ENCODE measurements at regions not wholly inside any gene's neighbourhood (a gene's known extent, or its start where the extent isn't known, plus 50 kb on each side); places are given as distances from the start of the nearest gene placed in this dataset.

DNA sequence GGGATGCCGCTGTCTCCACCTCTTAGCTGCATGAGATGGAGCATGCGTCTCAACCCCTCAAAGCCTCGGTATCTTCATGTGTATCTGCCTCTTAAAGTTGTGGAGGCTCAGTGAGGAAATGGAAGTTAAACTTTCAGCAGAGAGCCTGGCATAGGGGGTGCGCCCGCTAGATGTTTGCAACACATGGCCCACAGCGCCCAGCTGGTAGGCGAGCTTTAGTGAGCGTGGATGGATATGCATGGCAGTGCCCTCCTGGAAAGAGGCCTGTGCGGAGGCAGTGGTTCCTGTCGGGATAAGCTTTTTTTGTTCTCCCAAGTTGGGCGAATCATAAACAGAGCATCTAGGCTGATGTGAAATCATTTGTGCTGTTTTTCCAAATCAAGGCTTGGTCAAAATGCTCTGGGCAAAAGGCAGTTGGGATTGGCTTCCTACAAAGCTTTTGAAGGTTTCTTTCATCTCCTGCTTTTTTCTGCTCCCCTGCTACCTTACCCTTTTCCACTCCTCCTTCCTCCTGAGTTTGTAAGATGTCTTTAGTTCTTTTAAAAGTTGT, 272.4 kb upstream of the TPM1 start:
- no peaks in the 10 kb centered on the region for H3K9me3 ChIP-seq (ENCODE audit: control insufficient read depth, insufficient read depth, low read length)
- no peak for DNase-seq (ENCODE audit: low read depth, low spot score)
- POLR2A ChIA-PET = no interaction called here
- TF ChIP-seq, protein P1, sequence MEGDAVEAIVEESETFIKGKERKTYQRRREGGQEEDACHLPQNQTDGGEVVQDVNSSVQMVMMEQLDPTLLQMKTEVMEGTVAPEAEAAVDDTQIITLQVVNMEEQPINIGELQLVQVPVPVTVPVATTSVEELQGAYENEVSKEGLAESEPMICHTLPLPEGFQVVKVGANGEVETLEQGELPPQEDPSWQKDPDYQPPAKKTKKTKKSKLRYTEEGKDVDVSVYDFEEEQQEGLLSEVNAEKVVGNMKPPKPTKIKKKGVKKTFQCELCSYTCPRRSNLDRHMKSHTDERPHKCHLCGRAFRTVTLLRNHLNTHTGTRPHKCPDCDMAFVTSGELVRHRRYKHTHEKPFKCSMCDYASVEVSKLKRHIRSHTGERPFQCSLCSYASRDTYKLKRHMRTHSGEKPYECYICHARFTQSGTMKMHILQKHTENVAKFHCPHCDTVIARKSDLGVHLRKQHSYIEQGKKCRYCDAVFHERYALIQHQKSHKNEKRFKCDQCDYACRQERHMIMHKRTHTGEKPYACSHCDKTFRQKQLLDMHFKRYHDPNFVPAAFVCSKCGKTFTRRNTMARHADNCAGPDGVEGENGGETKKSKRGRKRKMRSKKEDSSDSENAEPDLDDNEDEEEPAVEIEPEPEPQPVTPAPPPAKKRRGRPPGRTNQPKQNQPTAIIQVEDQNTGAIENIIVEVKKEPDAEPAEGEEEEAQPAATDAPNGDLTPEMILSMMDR (IDR thresholded peaks at IDR 0.05; ENCODE audit: low read depth, low read length) = no peak
- CTCF ChIA-PET = no interaction called here
- no peak overlapping the region for H3K4me3 ChIP-seq (ENCODE audit: low read depth, low read length)
- H3K27me3 ChIP-seq (ENCODE audit: control insufficient read depth, insufficient read depth, low read length) = no peaks in the 10 kb centered on the region
- no peak overlapping the region for H3K27ac ChIP-seq (ENCODE audit: low read depth, low read length)

DNA sequence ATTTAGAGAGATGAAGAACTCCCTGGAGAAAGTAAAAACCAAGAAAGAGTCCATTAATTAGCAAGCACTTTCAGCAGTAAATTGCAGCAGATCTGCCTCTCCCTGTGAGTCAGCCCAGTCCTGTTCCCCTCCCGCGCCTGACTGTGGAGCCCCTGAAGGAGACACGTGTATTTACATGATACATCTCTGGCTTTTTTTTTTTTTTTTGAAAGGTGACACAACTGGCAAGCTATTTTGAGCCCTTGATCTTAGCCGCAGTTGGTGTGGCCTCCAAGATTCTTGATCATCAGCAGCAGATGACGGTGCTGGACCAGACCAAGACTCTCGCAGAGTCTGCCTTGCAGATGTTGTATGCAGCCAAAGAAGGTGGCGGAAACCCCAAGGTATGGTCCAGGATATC, 271.8 kb upstream of the TPM1 start:
- CTCF ChIA-PET = no interaction called here
- POLR2A ChIA-PET = interaction anchor here (0.6 kb wide), 1 partner anchor 283 kb away, joined by 10 read pairs; no protein-coding TSS in a partner anchor
- no peak overlapping the region for H3K4me3 ChIP-seq (ENCODE audit: low read depth, low read length)

DNA sequence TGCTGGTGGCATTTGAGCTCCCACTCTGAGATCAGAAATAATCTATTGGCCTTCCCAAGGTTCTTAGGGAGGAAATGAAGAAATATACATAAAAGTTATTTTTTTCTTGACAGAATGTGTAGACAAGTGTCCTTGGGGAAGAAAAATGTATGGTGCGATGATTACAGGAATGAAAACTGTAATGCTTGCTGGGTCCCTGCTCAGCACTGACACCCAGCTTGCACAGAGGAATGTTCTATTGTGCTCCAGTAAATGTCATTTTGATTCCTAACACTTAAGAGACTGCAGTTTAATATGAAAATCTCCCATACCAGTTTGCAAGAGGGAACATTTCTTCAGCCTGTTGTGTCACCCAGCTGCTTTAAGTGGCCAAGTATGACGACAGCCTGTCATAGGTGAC, 271.3 kb upstream of the TPM1 start:
- Histone ChIP-seq H3K4me3 (ENCODE audit: low read depth, low read length) (no peak overlapping the region), H3K27ac (ENCODE audit: low read depth, low read length) (no peak overlapping the region), H3K27me3 (ENCODE audit: control insufficient read depth, insufficient read depth, low read length) (no peaks in the 10 kb centered on the region), H3K9me3 (ENCODE audit: control insufficient read depth, insufficient read depth, low read length) (no peaks in the 10 kb centered on the region)
- ChIA-PET CTCF (no interaction called here), POLR2A (interaction anchor here (0.6 kb wide), 1 partner anchor 282 kb away, joined by 10 read pairs; no protein-coding TSS in a partner anchor)
- DNase-seq (ENCODE audit: low read depth, low spot score) = no peak
- TF ChIP-seq, protein P1 (IDR thresholded peaks at IDR 0.05; ENCODE audit: low read depth, low read length) = no peak

More for the DNA sequence above, 271.8 kb upstream of the TPM1 start:
- H3K27me3 ChIP-seq (ENCODE audit: control insufficient read depth, insufficient read depth, low read length) = no peaks in the 10 kb centered on the region
- DNase-seq (ENCODE audit: low read depth, low spot score) = peak; percentile 54
- H3K27ac ChIP-seq (ENCODE audit: low read depth, low read length) = no peak overlapping the region
- H3K9me3 ChIP-seq (ENCODE audit: control insufficient read depth, insufficient read depth, low read length) = no peaks in the 10 kb centered on the region
- TF ChIP-seq, protein P1 (IDR thresholded peaks at IDR 0.05; ENCODE audit: low read depth, low read length) = no peak

DNA sequence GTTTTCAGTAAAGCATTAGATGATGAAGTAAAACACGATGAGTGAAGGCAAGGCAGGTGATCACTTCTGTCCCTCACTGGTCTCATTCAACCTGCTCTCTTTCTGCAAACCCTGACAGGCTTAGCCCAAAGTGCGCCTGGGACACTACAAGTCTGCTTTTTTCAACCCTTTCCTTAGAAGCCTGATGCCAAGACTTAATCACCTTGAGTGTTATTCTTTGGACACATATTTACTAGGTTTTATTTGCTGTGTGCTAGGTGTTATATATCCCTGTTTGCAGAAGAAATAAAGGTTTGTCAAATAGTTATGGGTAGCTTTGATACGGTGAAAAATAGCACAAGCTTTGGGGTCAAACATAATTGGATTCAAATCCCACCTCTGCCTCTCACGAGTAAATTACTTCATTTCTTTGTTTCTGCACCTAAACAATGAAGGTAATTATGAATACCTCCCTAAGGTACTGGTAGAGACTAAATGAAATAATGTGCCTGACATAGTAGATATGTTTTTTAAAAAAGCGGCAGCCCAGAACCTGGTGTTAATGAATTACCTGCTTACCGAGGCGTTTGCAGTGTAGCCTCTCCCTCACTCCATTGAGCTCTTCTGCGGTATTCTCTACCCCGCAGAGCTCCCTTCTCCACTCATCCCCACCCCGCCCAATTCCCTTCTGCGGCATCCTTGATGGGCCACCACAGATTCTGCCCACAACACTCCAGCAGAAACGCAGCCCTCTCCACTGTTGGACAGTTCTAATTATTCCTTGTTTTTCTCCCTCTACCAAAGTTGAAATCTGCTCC, 269.0 kb upstream of the TPM1 start:
- CTCF ChIA-PET = no interaction called here
- POLR2A ChIA-PET = no interaction called here
- TF ChIP-seq, protein P1 (IDR thresholded peaks at IDR 0.05; ENCODE audit: low read depth, low read length) = no peak
- H3K4me3 ChIP-seq (ENCODE audit: low read depth, low read length) = no peak overlapping the region
- H3K9me3 ChIP-seq (ENCODE audit: control insufficient read depth, insufficient read depth, low read length) = no peaks in the 10 kb centered on the region
- H3K27me3 ChIP-seq (ENCODE audit: control insufficient read depth, insufficient read depth, low read length) = no peaks in the 10 kb centered on the region
- DNase-seq (ENCODE audit: low read depth, low spot score) = no peak
- no peak overlapping the region for H3K27ac ChIP-seq (ENCODE audit: low read depth, low read length)

DNA sequence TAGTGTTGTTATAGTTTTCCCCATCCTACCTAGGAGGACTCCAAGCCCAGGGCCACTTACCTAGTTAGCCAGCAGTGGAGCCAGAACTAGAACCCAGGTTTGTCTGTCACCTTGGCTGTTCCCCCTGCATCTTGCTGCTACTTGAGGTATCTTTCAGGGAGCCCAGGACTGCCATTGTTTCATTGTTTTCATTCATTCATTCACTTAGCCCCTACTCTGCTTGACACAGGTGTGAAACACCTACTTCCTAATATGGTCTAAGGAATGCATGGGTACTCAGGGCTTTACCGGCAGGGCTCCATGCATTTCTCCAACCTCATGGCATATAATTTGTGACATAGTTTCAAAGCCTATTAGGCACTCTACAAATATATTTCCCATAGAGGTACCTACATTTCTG, 266.6 kb upstream of the TPM1 start:
- H3K27ac ChIP-seq (ENCODE audit: low read depth, low read length) = no peak overlapping the region
- no peaks in the 10 kb centered on the region for H3K27me3 ChIP-seq (ENCODE audit: control insufficient read depth, insufficient read depth, low read length)
- no peak for DNase-seq (ENCODE audit: low read depth, low spot score)
- H3K9me3 ChIP-seq (ENCODE audit: control insufficient read depth, insufficient read depth, low read length) = no peaks in the 10 kb centered on the region
- ChIA-PET POLR2A (no interaction called here), CTCF (no interaction called here)
- no peak overlapping the region for H3K4me3 ChIP-seq (ENCODE audit: low read depth, low read length)
- TF ChIP-seq, protein P1 (IDR thresholded peaks at IDR 0.05; ENCODE audit: low read depth, low read length) = no peak

All from AG04450 (cell line).